Nephron (organoid): ENCODE measurements at regions not wholly inside any gene's neighbourhood (a gene's known extent, or its start where the extent isn't known, plus 50 kb on each side); places are given as distances from the start of the nearest gene placed in this dataset.

Source experiments
- H3K27ac Mint-ChIP-seq, 3 experiments: 2 replicates each; pipeline ENCODE4 v1.8.0; 2020; ENCODE audit warnings: mixed read lengths in 3 of 3, mild to moderate bottlenecking in 2 of 3, moderate library complexity in 1 of 3
- H3K27me3 Mint-ChIP-seq: 2 replicates; pipeline ENCODE4 v1.8.0; 2021; ENCODE audit warnings: low read depth, mild to moderate bottlenecking, moderate library complexity, mixed read lengths
- H3K36me3 Mint-ChIP-seq: 2 replicates; pipeline ENCODE4 v1.8.0; 2020; ENCODE audit warnings: low read depth, mixed read lengths
- H3K4me1 Mint-ChIP-seq: 2 replicates; pipeline ENCODE4 v1.8.0; 2020; ENCODE audit warnings: mixed read lengths
- H3K4me3 Mint-ChIP-seq, 3 experiments: 2 replicates each; pipeline ENCODE4 v1.8.0; 2020; ENCODE audit warnings: mild to moderate bottlenecking in 3 of 3, mixed read lengths in 3 of 3, moderate library complexity in 2 of 3
- H3K9me3 Mint-ChIP-seq: 2 replicates; pipeline ENCODE4 v1.8.0; 2020; ENCODE audit warnings: mixed read lengths
- CTCF ChIP-seq, 3 experiments: fragments of 200-600 bp; sonication (generic); IDR thresholded peaks; one replicate each; pipeline ENCODE4 v1.5.0; 2021; ENCODE audit warnings: antibody characterized with exemption in 3 of 3; ENCODE audit not compliant: unreplicated experiment in 3 of 3

DNA sequence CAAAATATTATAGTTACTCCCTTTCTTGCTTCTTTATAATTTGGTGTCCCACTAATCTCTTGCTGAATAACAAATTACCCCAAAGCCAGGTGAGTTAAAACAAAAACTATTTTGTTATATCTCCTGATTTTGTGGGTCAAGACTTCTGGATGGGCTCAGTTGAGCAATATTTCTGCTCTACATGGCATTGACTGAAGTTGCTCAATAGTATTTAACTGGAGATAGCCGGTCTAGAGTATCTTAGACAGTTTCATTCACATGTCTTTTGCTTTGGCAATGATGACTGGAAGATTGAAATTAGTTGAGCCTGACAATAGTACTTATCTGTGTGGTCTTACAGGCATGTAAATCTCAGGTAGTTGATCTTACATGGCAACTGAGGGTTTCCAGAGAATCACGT, 51.0 kb upstream of the TP63 start:
- Mint-ChIP-seq H3K9me3 (no peaks in the 10 kb centered on the region), H3K36me3 (no peaks in the 10 kb centered on the region), H3K4me3 (no peak overlapping the region), H3K4me1 (no peaks in the 10 kb centered on the region), H3K27me3 (no peaks in the 10 kb centered on the region), H3K27ac (no peak overlapping the region)
- no peak for TF ChIP-seq CTCF (IDR thresholded peaks at IDR 0.05; ENCODE audit: unreplicated experiment in 3 of 3)
